H9 (cell line): ENCODE measurements at regions not wholly inside any gene's neighbourhood (a gene's known extent, or its start where the extent isn't known, plus 50 kb on each side); places are given as distances from the start of the nearest gene placed in this dataset.

Source experiments
- DNase-seq: peaks from one replicate; pipeline ENCODE4 v3.0.0-alpha.2; 2017
- H2AFZ ChIP-seq: one replicate; pipeline ENCODE4 v1.6.1; 2013; ENCODE audit warnings: mild to moderate bottlenecking, low read length, control low read depth, moderate library complexity
- H2AK5ac ChIP-seq: 2 replicates; pipeline ENCODE4 v1.6.1; 2013; ENCODE audit warnings: low read length, control low read depth, mixed read lengths; ENCODE audit not compliant: insufficient read length
- H2BK120ac ChIP-seq: one replicate; pipeline ENCODE4 v1.6.1; 2013; ENCODE audit warnings: low read depth, mild to moderate bottlenecking, low read length, control low read depth, inconsistent platforms; ENCODE audit not compliant: poor library complexity, severe bottlenecking
- H2BK12ac ChIP-seq: 2 replicates; pipeline ENCODE4 v1.6.1; 2013; ENCODE audit warnings: low read length, control low read depth, mixed read lengths, low read depth; ENCODE audit not compliant: insufficient read length
- H2BK15ac ChIP-seq: 2 replicates; pipeline ENCODE4 v1.6.1; 2013; ENCODE audit warnings: low read depth, low read length, control low read depth
- H2BK20ac ChIP-seq: one replicate; pipeline ENCODE4 v1.6.1; 2013; ENCODE audit warnings: low read depth, mild to moderate bottlenecking, low read length, control low read depth, inconsistent platforms; ENCODE audit not compliant: poor library complexity, severe bottlenecking
- H2BK5ac ChIP-seq: 2 replicates; pipeline ENCODE4 v1.6.1; 2013; ENCODE audit warnings: low read length, control low read depth, mixed read lengths; ENCODE audit not compliant: insufficient read length
- H3K14ac ChIP-seq: 2 replicates; pipeline ENCODE4 v1.6.1; 2013; ENCODE audit warnings: low read length, control low read depth; ENCODE audit not compliant: insufficient read depth
- H3K18ac ChIP-seq: 2 replicates; pipeline ENCODE4 v1.6.1; 2013; ENCODE audit warnings: low read depth, mild to moderate bottlenecking, mixed read lengths, low read length, control low read depth; ENCODE audit not compliant: insufficient read length
- H3K23ac ChIP-seq: 2 replicates; pipeline ENCODE4 v1.6.1; 2013; ENCODE audit warnings: low read length, control low read depth, mixed read lengths, low read depth; ENCODE audit not compliant: insufficient read length
- H3K23me2 ChIP-seq: 2 replicates; pipeline ENCODE4 v1.6.1; 2013; ENCODE audit warnings: low read depth, mild to moderate bottlenecking, mixed read lengths, low read length, control low read depth; ENCODE audit not compliant: insufficient read length, poor library complexity, severe bottlenecking
- H3K27ac ChIP-seq: 2 replicates; pipeline ENCODE4 v1.5.1; 2013; ENCODE audit warnings: low read length, control low read depth, mixed read lengths, low read depth; ENCODE audit not compliant: insufficient read length
- H3K27me3 ChIP-seq: 2 replicates; pipeline ENCODE4 v1.6.1; 2013; ENCODE audit warnings: low read length, control low read depth, inconsistent platforms; ENCODE audit not compliant: insufficient read depth
- H3K4ac ChIP-seq: 2 replicates; pipeline ENCODE4 v1.6.1; 2013; ENCODE audit warnings: low read depth, mild to moderate bottlenecking, control low read depth, inconsistent platforms, low read length, moderate library complexity
- H3K4me1 ChIP-seq: 2 replicates; pipeline ENCODE4 v1.6.1; 2013; ENCODE audit warnings: low read length, control low read depth, inconsistent platforms; ENCODE audit not compliant: insufficient read depth
- H3K4me2 ChIP-seq: 2 replicates; pipeline ENCODE4 v1.6.1; 2013; ENCODE audit warnings: low read length, control low read depth, mixed read lengths; ENCODE audit not compliant: insufficient read length, insufficient read depth
- H3K56ac ChIP-seq: 2 replicates; pipeline ENCODE4 v1.6.1; 2013; ENCODE audit warnings: low read depth, mild to moderate bottlenecking, mixed read lengths, low read length, control low read depth; ENCODE audit not compliant: insufficient read length
- H3K79me1 ChIP-seq: 2 replicates; pipeline ENCODE4 v1.6.1; 2013; ENCODE audit warnings: low read depth, mild to moderate bottlenecking, moderate library complexity, low read length, control low read depth, inconsistent platforms; ENCODE audit not compliant: insufficient read depth, poor library complexity, severe bottlenecking
- H3K79me2 ChIP-seq: 2 replicates; pipeline ENCODE4 v1.6.1; 2013; ENCODE audit warnings: low read length, control low read depth, inconsistent platforms; ENCODE audit not compliant: insufficient read depth
- H3K9ac ChIP-seq: 2 replicates; pipeline ENCODE4 v1.6.1; 2013; ENCODE audit warnings: low read length, control low read depth, mixed read lengths; ENCODE audit not compliant: insufficient read length; ENCODE audit errors: extremely low read depth
- H3K9me3 ChIP-seq: one replicate; pipeline ENCODE4 v1.6.1; 2013; ENCODE audit warnings: low read depth, low read length, inconsistent platforms; ENCODE audit not compliant: control insufficient read depth
- H3T11ph ChIP-seq: one replicate; pipeline ENCODE4 v1.6.1; 2013; ENCODE audit warnings: mild to moderate bottlenecking, low read length, control low read depth, inconsistent platforms
- H4K20me1 ChIP-seq: one replicate; pipeline ENCODE4 v1.6.1; 2013; ENCODE audit not compliant: control insufficient read depth, insufficient read length, insufficient read depth
- H4K5ac ChIP-seq: 2 replicates; pipeline ENCODE4 v1.6.1; 2013; ENCODE audit warnings: low read depth, mild to moderate bottlenecking, mixed read lengths, low read length, control low read depth; ENCODE audit not compliant: insufficient read length
- H4K8ac ChIP-seq: replicated peaks from 2 replicates; pipeline ENCODE4 v1.6.1; 2013; ENCODE audit warnings: low read length, control low read depth, mixed read lengths, low read depth; ENCODE audit not compliant: insufficient read length
- H4K91ac ChIP-seq: 2 replicates; pipeline ENCODE4 v1.6.1; 2013; ENCODE audit warnings: low read depth, mild to moderate bottlenecking, moderate library complexity, mixed read lengths, low read length, control low read depth; ENCODE audit not compliant: insufficient read length
- H3K27ac Mint-ChIP-seq, 3 experiments: 2 replicates in 2 of 3; 3 replicates in 1 of 3; pipeline ENCODE4 v1.8.0; 2020 to 2021; ENCODE audit warnings: mixed read lengths in 3 of 3, mild to moderate bottlenecking in 1 of 3, moderate library complexity in 1 of 3
- H3K27me3 Mint-ChIP-seq: 2 replicates; pipeline ENCODE4 v1.8.0; 2021; ENCODE audit warnings: low read depth, mild to moderate bottlenecking, moderate library complexity, mixed read lengths
- H3K36me3 Mint-ChIP-seq, 3 experiments: 2 replicates in 2 of 3; 3 replicates in 1 of 3; pipeline ENCODE4 v1.8.0; 2020 to 2021; ENCODE audit warnings: low read depth in 3 of 3, mixed read lengths in 3 of 3; ENCODE audit not compliant: insufficient read depth in 1 of 3
- H3K4me1 Mint-ChIP-seq, 2 experiments: 2 replicates each; pipeline ENCODE4 v1.8.0; 2020; ENCODE audit warnings: mixed read lengths in 2 of 2
- H3K4me3 Mint-ChIP-seq, 2 experiments: 2 replicates in 1 of 2; 3 replicates in 1 of 2; pipeline ENCODE4 v1.8.0; 2020 to 2021; ENCODE audit warnings: mild to moderate bottlenecking in 2 of 2, mixed read lengths in 2 of 2, moderate library complexity in 1 of 2
- H3K9me3 Mint-ChIP-seq, 2 experiments: 2 replicates in 1 of 2; 3 replicates in 1 of 2; pipeline ENCODE4 v1.8.0; 2020; ENCODE audit warnings: mild to moderate bottlenecking in 2 of 2, mixed read lengths in 2 of 2, moderate library complexity in 1 of 2
- CTCF ChIP-seq: fragments of 200-600 bp; sonication (generic); conservative IDR thresholded peaks from 3 replicates; pipeline ENCODE4 v1.8.0; 2021; ENCODE audit warnings: antibody characterized with exemption, mild to moderate bottlenecking
- WGBS: extraction: QIAGEN DNeasy Blood & Tissue Kit; methylation state at CpG from one replicate; pipeline ENCODE4 v1.1.7; 2013; ENCODE audit warnings: missing lambda C conversion rate, low lambda C conversion rate, mixed read lengths; ENCODE audit not compliant: insufficient read length; ENCODE audit errors: extremely low coverage; 5-methylcytosine and 5-hydroxymethylcytosine counted together

GRCh38 chr17:54180950-54181349 is 358.2 kb downstream of the KIF2B start:
- H4K8ac ChIP-seq, result no peak overlapping the region
- no peak overlapping the region for H2AK5ac ChIP-seq
- H3K27me3 ChIP-seq, result no peaks in the 10 kb centered on the region
- WGBS, result no CpG with 5 or more reads among the region's 4 CpGs
- H3K4me3 Mint-ChIP-seq, result no peak overlapping the region
- H3K4me1 Mint-ChIP-seq, result peaks cover 0 to 4% of the 10 kb centered on the region in 2 experiments; a peak in 2 of 4 replicates
- H3K27ac ChIP-seq, result no peak overlapping the region
- H3K23ac ChIP-seq, result no peak overlapping the region
- H3K18ac ChIP-seq, result no peak overlapping the region
- H3K9ac ChIP-seq, result no peak overlapping the region
- no peak overlapping the region for H3K56ac ChIP-seq
- H3K79me2 ChIP-seq, result no peaks in the 10 kb centered on the region
- no peaks in the 10 kb centered on the region for H3K9me3 ChIP-seq
- no peak overlapping the region for H3T11ph ChIP-seq
- H3K4me1 ChIP-seq, result no peaks in the 10 kb centered on the region
- H3K79me1 ChIP-seq, result no peaks in the 10 kb centered on the region
- H3K9me3 Mint-ChIP-seq, result peaks cover 2 to 7% of the 10 kb centered on the region in 2 experiments; a peak in 2 of 5 replicates
- H3K27me3 Mint-ChIP-seq, result no peaks in the 10 kb centered on the region
- H3K4ac ChIP-seq, result no peak overlapping the region
- no peak overlapping the region for H2BK12ac ChIP-seq
- no peak for TF ChIP-seq CTCF
- H2BK15ac ChIP-seq, result no peak overlapping the region
- H4K91ac ChIP-seq, result no peak overlapping the region
- no peak overlapping the region for H2AFZ ChIP-seq
- peaks cover 0 to 3% (median 0%) of the 10 kb centered on the region in 3 experiments; a peak in 2 of 7 replicates for H3K36me3 Mint-ChIP-seq
- no peak overlapping the region for H2BK20ac ChIP-seq
- no peak for DNase-seq
- no peak overlapping the region for H3K14ac ChIP-seq
- H2BK120ac ChIP-seq, result no peak overlapping the region
- H2BK5ac ChIP-seq, result no peak overlapping the region
- H4K5ac ChIP-seq, result no peak overlapping the region
- no peaks in the 10 kb centered on the region for H4K20me1 ChIP-seq
- H3K27ac Mint-ChIP-seq, result no peak overlapping the region; a peak in 1 of 7 replicates
- H3K23me2 ChIP-seq, result no peaks in the 10 kb centered on the region
- no peak overlapping the region for H3K4me2 ChIP-seq
